KMS-11 (cell line): ENCODE measurements at regions not wholly inside any gene's neighbourhood (a gene's known extent, or its start where the extent isn't known, plus 50 kb on each side); places are given as distances from the start of the nearest gene placed in this dataset.

ENCODE experiments used
- H2AFZ ChIP-seq: fragments of 200-600 bp; sonication (generic); 2 replicates; pipeline ENCODE4 v1.6.1; 2016; ENCODE audit warnings: antibody characterized with exemption, mixed run types, low read depth
- H3K27ac ChIP-seq: fragments of 200-600 bp; sonication (generic); 2 replicates; pipeline ENCODE4 v1.6.1; 2016; ENCODE audit warnings: mild to moderate bottlenecking, mixed run types
- H3K27me3 ChIP-seq: fragments of 200-600 bp; sonication (generic); 2 replicates; pipeline ENCODE4 v1.6.1; 2017; ENCODE audit warnings: mild to moderate bottlenecking, low read depth, mixed run types, moderate library complexity; ENCODE audit not compliant: insufficient read depth
- H3K36me3 ChIP-seq: fragments of 200-600 bp; sonication (generic); 2 replicates; pipeline ENCODE4 v1.6.1; 2017; ENCODE audit warnings: mild to moderate bottlenecking, mixed run types; ENCODE audit not compliant: insufficient read depth
- H3K4me1 ChIP-seq: fragments of 200-600 bp; sonication (generic); 2 replicates; pipeline ENCODE4 v1.6.1; 2016; ENCODE audit warnings: mild to moderate bottlenecking, low read depth, mixed run types; ENCODE audit not compliant: poor library complexity, severe bottlenecking
- H3K4me2 ChIP-seq: fragments of 200-600 bp; sonication (generic); 2 replicates; pipeline ENCODE4 v1.7.0; 2016; ENCODE audit warnings: mild to moderate bottlenecking, mixed run types
- H3K4me3 ChIP-seq: fragments of 200-600 bp; sonication (generic); IDR thresholded peaks from 2 replicates; pipeline ENCODE4 v1.6.1; 2017; ENCODE audit warnings: low read depth, low read length, mixed read lengths; ENCODE audit not compliant: insufficient read depth
- H3K79me2 ChIP-seq: fragments of 200-600 bp; sonication (generic); 2 replicates; pipeline ENCODE4 v1.6.1; 2016; ENCODE audit warnings: low read depth, mixed run types; ENCODE audit not compliant: insufficient read depth
- H3K9ac ChIP-seq: fragments of 200-600 bp; sonication (generic); 2 replicates; pipeline ENCODE4 v1.6.1; 2016; ENCODE audit warnings: mild to moderate bottlenecking, mixed run types
- H4K20me1 ChIP-seq: fragments of 200-600 bp; sonication (generic); 2 replicates; pipeline ENCODE4 v1.6.1; 2016; ENCODE audit warnings: mild to moderate bottlenecking, mixed run types; ENCODE audit not compliant: insufficient read depth
- TF ChIP-seq, protein P1 (sequence below): fragments of 200-600 bp; sonication (generic); conservative IDR thresholded peaks from 2 replicates; pipeline ENCODE4 v1.6.1; 2017; ENCODE audit warnings: low read depth, mild to moderate bottlenecking, antibody characterized with exemption, low read length, moderate library complexity, mixed read lengths

GRCh38 chr4:84050015-84050414 lies 449.1 kb downstream of the NKX6-1 start:
- Histone ChIP-seq H3K79me2 (no peaks in the 10 kb centered on the region), H3K4me1 (no peaks in the 10 kb centered on the region), H3K4me2 (no peak overlapping the region), H2AFZ (no peak overlapping the region), H3K9ac (no peak overlapping the region), H3K27ac (no peak overlapping the region), H4K20me1 (no peaks in the 10 kb centered on the region), H3K4me3 (no peak overlapping the region), H3K27me3 (no peaks in the 10 kb centered on the region), H3K36me3 (no peaks in the 10 kb centered on the region)
- TF ChIP-seq, protein P1, sequence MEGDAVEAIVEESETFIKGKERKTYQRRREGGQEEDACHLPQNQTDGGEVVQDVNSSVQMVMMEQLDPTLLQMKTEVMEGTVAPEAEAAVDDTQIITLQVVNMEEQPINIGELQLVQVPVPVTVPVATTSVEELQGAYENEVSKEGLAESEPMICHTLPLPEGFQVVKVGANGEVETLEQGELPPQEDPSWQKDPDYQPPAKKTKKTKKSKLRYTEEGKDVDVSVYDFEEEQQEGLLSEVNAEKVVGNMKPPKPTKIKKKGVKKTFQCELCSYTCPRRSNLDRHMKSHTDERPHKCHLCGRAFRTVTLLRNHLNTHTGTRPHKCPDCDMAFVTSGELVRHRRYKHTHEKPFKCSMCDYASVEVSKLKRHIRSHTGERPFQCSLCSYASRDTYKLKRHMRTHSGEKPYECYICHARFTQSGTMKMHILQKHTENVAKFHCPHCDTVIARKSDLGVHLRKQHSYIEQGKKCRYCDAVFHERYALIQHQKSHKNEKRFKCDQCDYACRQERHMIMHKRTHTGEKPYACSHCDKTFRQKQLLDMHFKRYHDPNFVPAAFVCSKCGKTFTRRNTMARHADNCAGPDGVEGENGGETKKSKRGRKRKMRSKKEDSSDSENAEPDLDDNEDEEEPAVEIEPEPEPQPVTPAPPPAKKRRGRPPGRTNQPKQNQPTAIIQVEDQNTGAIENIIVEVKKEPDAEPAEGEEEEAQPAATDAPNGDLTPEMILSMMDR: no peak

- Histone ChIP-seq H3K4me2 (no peak overlapping the region), H3K79me2 (no peaks in the 10 kb centered on the region), H3K4me3 (no peak overlapping the region), H3K4me1 (no peaks in the 10 kb centered on the region), H3K9ac (no peak overlapping the region), H4K20me1 (no peaks in the 10 kb centered on the region), H3K27me3 (no peaks in the 10 kb centered on the region), H3K27ac (no peak overlapping the region), H3K36me3 (no peaks in the 10 kb centered on the region), H2AFZ (no peak overlapping the region)
- TF ChIP-seq, protein P1: no peak
These were observed 452.5 kb downstream of the NKX6-1 start for GRCh38 chr4:84046551-84046950.

- H3K4me3 ChIP-seq: no peak overlapping the region
- no peak overlapping the region for H3K9ac ChIP-seq
- H3K79me2 ChIP-seq: no peaks in the 10 kb centered on the region
- no peaks in the 10 kb centered on the region for H3K27me3 ChIP-seq
- H3K4me1 ChIP-seq: no peaks in the 10 kb centered on the region
- TF ChIP-seq, protein P1: no peak
- no peak overlapping the region for H3K4me2 ChIP-seq
- H4K20me1 ChIP-seq: no peaks in the 10 kb centered on the region
- no peak overlapping the region for H3K27ac ChIP-seq
- H2AFZ ChIP-seq: no peak overlapping the region
- no peaks in the 10 kb centered on the region for H3K36me3 ChIP-seq
These were observed 457.7 kb downstream of the NKX6-1 start for GRCh38 chr4:84041426-84041825.

DNA sequence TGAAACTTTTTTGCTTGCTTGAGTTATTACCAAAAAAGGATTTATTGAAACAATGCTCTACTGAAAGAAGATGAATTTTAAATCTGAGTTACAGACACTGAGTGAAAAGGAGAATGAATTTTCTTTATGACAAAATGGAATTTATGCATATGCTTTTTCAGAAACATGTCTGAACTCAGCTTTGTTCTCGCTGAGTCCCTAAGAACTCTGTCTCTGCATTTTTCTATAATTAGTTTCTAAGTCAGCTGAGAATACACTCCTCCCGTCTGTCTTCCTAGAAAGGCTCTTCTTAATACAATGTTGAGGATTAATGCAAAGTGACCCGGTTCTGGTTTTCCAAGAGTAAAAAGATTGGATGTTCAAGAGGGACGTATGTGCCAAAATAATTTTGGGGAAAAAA lies 463.5 kb downstream of the NKX6-1 start:
- Histone ChIP-seq H3K4me2 (no peak overlapping the region), H4K20me1 (no peaks in the 10 kb centered on the region), H3K4me1 (peaks cover 29% of the 10 kb centered on the region), H3K27me3 (no peaks in the 10 kb centered on the region), H3K4me3 (no peak overlapping the region), H3K27ac (no peak overlapping the region), H3K9ac (no peak overlapping the region), H2AFZ (no peak overlapping the region), H3K79me2 (no peaks in the 10 kb centered on the region), H3K36me3 (no peaks in the 10 kb centered on the region)
- TF ChIP-seq, protein P1: no peak
